ENCODE measurements at regions not wholly inside any gene's neighbourhood (a gene's known extent, or its start where the extent isn't known, plus 50 kb on each side); places are given as distances from the start of the nearest gene placed in this dataset.

- no peaks in the 10 kb centered on the region for H3K27me3 ChIP-seq (replicated peaks; ENCODE audit: control insufficient read depth, insufficient read depth, low read length)
- no peak overlapping the region for H3K4me3 ChIP-seq (replicated peaks; ENCODE audit: low read depth, low read length)
- H3K36me3 ChIP-seq (ENCODE audit: control insufficient read depth, insufficient read depth, low read length): no peaks in the 10 kb centered on the region
- no peak for DNase-seq (ENCODE audit: extremely low read depth, insufficient read length)
- no peak for TF ChIP-seq CTCF (IDR thresholded peaks at IDR 0.05; ENCODE audit: insufficient read depth, low read length, poor library complexity, severe bottlenecking)
Observed at GRCh38 chr4:129193357-129194100, 97.6 kb downstream of the C4orf33 start.

GRCh38 chr4:129208481-129208880 lies 112.5 kb downstream of the C4orf33 start:
- H3K27me3 ChIP-seq (replicated peaks; ENCODE audit: control insufficient read depth, insufficient read depth, low read length): no peaks in the 10 kb centered on the region
- DNase-seq (ENCODE audit: extremely low read depth, insufficient read length): no peak
- H3K36me3 ChIP-seq (ENCODE audit: control insufficient read depth, insufficient read depth, low read length): no peaks in the 10 kb centered on the region; the same call in 1 of the 2 replicates
- H3K4me3 ChIP-seq (replicated peaks; ENCODE audit: low read depth, low read length): no peak overlapping the region
- TF ChIP-seq CTCF (IDR thresholded peaks at IDR 0.05; ENCODE audit: insufficient read depth, low read length, poor library complexity, severe bottlenecking): no peak

GRCh38 chr4:129213692-129214091 lies 117.7 kb downstream of the C4orf33 start:
- Histone ChIP-seq H3K27me3 (replicated peaks; ENCODE audit: control insufficient read depth, insufficient read depth, low read length) (no peaks in the 10 kb centered on the region), H3K4me3 (replicated peaks; ENCODE audit: low read depth, low read length) (no peak overlapping the region), H3K36me3 (ENCODE audit: control insufficient read depth, insufficient read depth, low read length) (no peaks in the 10 kb centered on the region)
- no peak for DNase-seq (ENCODE audit: extremely low read depth, insufficient read length)
- no peak for TF ChIP-seq CTCF (IDR thresholded peaks at IDR 0.05; ENCODE audit: insufficient read depth, low read length, poor library complexity, severe bottlenecking)

- DNase-seq (ENCODE audit: extremely low read depth, insufficient read length): no peak
- peak; percentile 24 for TF ChIP-seq CTCF (IDR thresholded peaks at IDR 0.05; ENCODE audit: insufficient read depth, low read length, poor library complexity, severe bottlenecking)
Observed at GRCh38 chr4:129218360-129218759, 122.4 kb downstream of the C4orf33 start.

GRCh38 chr4:129218897-129219296 lies 122.9 kb downstream of the C4orf33 start:
- TF ChIP-seq CTCF (IDR thresholded peaks at IDR 0.05; ENCODE audit: insufficient read depth, low read length, poor library complexity, severe bottlenecking): no peak
- Histone ChIP-seq H3K4me3 (replicated peaks; ENCODE audit: low read depth, low read length) (no peak overlapping the region), H3K27me3 (replicated peaks; ENCODE audit: control insufficient read depth, insufficient read depth, low read length) (no peaks in the 10 kb centered on the region), H3K36me3 (ENCODE audit: control insufficient read depth, insufficient read depth, low read length) (no peaks in the 10 kb centered on the region)
- DNase-seq (ENCODE audit: extremely low read depth, insufficient read length): no peak

More at GRCh38 chr4:129218360-129218759, 122.4 kb downstream of the C4orf33 start:
- Histone ChIP-seq H3K27me3 (replicated peaks; ENCODE audit: control insufficient read depth, insufficient read depth, low read length) (no peaks in the 10 kb centered on the region), H3K36me3 (ENCODE audit: control insufficient read depth, insufficient read depth, low read length) (no peaks in the 10 kb centered on the region), H3K4me3 (replicated peaks; ENCODE audit: low read depth, low read length) (no peak overlapping the region)
